HG03097 (cell line): ENCODE measurements at regions not wholly inside any gene's neighbourhood (a gene's known extent, or its start where the extent isn't known, plus 50 kb on each side); places are given as distances from the start of the nearest gene placed in this dataset.
"Not testable (repeated sequence)": the region's sequence is repeated elsewhere in the genome, so short reads cannot be mapped to it uniquely, and the experiment has no call there.

Experiments
- ATAC-seq: cut with Tn5 transposase; IDR thresholded peaks from one replicate; pipeline ENCODE4 v1.9.1; 2021; ENCODE audit not compliant: unreplicated experiment, low FRiP score

DNA sequence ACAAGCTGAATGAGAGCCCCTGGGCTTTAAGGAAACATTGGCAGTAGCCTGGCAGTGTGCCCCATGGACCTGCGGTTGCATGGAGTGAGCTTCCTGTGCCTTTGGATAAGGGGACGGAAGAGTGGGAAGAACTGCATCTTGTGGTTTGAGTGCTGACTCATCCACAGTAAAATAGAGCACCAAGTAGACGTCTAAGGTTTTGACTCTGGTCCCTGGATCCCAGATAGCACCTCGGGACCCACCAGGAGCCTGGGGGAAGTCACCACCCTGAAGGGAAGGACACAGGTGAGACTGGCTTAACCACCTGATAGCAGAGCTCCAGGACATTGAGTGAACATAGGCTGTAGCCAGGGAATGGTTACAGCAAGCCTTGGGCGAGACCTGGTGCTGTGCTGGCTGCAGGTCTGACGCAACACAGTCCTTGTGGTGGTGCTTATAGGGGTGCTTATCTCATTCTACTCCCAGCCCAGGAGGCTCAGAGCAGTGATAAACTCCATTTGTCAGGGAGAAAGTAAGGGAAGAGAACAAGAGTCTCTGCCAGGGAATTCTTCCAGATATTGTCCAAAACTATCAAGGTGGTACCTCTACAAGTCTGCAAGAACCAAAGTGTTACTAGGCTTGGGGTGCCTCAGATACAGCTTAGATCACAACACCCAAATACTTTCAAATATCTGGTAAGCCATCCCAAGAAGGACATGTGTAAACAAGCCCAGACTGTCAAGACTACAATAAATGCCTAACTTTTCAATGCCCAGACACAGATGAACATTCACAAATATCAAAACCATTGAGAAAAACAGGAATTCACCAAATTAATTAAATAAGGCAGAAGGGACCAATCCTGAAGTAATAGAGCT, 123.6 kb upstream of the TET2 start:
- no peak for ATAC-seq

DNA sequence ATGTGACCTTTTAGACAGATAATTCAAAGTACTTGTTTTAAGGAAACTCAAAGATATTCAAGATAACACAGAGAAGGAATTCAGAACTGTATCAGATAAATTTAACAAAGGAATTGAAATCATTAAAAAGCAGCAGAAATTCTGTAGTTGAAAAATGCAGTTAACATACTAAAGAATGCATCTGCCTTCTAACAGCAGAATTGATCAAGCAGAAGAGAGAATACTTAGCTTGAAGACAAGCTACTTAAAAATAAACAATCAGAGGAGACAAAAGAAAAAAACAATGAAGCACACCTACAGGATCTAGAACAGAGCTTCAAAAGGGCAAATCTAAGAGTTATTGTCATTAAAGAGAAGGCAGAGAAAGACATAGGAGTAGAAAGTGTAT, 123.0 kb upstream of the TET2 start:
- no peak for ATAC-seq

DNA sequence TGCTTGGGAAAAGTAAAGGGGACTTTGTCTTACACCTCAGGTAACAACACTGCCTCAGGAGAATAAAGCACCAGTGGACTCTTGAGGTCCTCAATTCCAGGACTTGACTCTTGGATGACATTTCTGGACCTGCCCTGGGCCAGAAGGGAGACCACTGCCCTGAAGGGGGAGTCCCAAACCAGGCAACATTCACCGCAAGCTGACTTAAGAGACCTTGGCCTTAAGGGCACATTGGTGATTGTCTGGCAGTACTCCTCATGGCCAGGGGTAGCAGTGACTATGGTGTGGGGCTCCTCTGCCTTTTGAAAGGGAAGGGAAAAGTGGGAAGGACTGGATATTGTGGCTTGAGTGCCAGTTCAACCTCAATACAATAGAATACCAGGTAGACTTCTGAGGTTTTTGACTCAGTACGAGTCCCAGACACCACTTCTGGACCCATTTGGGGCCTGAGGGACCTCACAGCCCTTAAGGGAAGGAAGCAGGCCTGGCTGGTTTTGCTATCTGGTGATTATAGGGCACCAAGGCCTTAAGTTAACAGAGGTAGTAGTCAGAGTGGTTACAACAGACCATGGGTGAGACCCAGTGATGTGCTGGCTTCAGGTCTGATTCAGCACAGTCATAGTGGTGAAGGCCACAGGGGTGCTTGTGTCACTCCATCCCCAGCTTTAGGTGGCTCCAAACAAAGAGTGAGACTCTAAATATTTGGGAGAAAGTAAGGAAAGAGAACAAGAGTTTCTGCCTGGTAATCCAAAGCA, 121.2 kb upstream of the TET2 start:
- no peak for ATAC-seq

DNA sequence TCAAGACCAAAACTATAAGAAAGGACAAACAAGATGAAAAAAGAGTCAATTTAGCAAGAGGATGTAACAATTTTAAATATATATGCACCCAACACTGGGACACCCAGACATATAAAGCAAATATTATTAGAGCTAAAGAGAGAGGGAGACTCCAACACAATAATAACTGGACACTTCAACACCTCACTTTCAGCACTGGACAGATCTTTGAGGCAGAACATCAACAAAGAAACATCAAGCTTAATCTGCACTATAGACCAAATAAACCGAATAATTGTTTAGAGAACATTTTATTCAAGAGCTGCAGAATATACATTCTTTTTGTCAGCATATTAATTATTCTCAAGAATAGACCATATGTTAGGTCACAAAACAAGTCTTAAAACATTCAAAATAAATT, 109.7 kb upstream of the TET2 start:
- no peak for ATAC-seq

DNA sequence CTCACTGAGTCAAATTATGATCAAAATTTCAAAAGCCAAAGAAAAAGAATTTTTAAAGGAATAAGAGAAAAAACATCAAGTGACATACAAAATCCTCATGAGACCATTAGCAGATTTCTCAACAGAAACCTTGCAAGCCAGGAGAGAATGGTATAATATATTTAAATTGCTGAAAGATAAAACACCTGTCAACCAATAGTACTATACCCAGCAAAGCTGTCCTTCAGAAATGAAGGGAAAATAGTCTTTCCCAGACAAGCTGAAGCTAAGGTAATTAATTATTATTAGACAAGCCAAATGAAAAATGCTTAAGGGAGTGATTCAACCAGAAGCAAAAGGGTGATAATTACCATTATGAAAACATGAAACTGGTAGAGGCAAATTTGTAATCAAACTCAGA, 104.2 kb upstream of the TET2 start:
- no peak for ATAC-seq

DNA sequence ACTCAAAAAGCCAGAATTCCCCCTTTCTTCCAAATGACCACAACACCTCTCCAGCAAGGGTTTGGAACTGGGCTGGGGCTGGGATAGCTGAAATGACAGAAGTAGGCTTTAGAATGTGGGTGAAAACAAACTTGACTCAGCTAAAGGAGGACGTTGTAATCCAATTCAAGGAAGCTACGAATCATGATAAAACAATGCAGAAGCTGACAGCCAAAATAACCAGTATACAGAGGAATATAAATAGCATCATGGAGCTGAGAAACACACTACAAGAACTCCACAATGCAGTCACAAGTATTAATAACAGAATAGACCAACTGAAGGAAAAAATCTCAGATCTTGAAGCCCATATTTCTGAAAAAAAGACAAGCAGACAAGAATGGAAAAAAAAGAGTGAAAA, 95.8 kb upstream of the TET2 start:
- no peak for ATAC-seq

DNA sequence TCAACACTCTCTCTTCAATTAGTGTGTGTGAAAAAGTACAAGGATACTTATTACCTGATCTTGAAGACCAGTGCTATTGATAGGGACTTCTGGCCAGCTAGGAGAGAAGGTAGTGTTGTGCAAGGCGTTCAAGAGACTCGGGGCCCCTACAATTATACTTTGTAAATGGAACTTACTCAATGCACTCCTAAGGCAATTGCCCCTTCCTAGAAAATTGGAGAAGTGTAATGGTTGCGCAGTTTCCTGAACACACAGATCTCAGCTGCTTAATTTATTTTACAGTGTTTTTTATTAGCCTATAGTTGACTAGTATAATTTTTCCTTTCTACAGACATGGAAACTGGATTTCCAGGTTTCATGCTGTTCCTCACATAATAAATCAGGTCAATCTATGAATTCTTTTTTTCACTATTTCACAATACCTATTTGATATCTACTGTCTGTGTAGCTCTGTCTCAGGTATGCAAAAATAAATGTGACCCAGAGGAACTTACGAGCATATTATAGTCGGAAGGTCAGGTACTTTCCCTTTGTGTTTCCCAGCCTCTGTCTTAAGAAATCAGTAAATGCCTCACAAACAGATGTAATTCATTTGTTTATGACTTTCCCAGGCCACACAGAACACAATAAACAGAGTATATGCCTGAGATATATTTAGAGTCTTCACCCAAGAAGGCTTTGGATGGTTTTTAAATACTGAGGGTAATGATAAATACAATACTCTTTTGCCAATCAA, 89.1 kb upstream of the TET2 start:
- no peak for ATAC-seq

DNA sequence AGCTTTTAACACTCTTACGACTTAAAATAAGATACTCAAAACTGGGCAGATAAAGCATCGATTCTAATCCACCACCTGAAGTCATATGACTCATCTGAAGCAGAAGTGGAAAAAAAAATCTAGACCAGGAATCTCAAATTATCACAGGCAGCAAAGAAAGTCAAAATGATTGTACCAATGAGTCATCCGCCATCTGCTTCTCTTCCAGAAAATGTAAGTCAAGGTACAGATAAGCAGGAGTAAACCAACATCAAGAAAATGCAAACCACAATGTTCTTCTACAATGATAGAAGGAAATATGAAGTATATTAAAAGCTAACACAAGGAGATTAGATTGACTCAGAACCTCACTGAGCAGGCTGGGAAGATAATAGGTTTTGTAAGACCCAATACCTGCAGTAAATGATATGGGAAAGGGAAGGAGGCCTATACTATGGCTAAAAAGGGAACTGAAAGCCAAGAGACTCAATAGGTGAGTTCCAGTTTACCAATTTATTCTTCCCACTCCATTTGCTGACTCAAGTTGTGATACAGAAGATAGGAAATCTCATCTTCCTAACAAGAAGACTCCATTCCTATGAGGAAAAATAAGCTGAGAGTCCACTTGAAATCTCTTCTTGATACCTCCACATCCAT, 88.4 kb upstream of the TET2 start:
- no peak for ATAC-seq

DNA sequence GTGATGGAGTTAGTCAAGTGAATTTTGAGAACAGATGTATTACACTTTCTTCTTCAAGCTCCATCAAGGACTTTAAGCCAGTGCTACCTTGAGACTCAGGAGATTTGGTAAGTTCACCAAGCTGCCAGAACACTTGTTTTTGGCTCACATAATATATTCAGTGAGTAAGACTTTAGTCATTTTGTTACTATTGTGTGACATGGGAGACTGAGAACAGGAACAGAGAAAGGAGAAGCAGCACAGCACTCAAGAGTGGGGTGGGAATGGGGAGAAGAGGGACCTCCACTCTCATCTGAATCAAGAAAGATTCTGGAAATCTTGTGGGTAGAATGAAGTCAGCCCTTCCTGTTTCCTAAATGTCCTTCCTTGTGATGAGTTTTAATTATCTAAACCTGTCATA, 87.3 kb upstream of the TET2 start:
- ATAC-seq: peak; percentile 10

DNA sequence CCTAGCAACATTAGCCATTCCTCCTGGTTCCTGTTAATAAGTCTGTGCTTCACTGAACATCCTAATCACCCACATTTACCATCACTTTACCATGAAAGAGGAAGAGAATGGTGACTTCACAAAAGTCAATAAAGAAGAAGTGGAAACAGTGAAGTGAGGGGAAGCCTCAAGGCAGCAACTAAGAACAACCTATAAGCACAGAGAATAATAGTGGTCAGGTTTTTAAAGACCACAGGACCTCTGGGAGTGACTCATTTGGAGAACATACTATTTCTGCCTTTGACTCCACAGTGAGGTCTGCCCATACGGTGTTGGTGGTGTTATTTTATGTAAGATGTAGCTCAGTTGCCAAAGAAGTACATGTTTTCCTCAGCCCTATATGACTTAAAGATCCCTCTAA, 86.0 kb upstream of the TET2 start:
- peak; percentile 93 for ATAC-seq

DNA sequence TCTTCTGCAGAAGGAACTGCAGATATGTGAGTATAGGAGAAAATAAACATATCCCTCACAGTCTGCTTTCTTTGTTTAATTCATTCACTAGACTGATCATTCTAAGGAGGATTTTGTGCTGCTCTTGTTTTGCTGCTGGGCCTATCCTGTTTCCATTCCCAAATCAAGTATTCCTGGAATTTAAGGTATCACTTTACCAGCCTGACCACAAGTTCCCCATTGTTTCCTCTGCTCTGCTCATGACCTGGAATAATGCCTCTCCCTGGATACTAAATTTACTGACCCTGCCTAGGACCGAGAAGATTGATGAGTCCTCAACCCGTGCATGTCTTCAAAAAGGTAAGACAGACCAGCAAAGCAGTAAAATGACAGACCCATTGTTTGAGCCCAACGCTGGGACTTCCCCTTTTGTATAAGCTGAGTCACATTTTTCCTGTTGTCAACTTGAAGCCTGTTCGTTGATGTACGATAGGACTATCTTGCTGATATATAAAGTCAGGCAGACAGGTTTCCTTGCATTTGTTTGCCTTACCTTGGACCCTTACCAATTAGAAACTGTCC, 85.5 kb upstream of the TET2 start:
- peak; percentile 39 for ATAC-seq

DNA sequence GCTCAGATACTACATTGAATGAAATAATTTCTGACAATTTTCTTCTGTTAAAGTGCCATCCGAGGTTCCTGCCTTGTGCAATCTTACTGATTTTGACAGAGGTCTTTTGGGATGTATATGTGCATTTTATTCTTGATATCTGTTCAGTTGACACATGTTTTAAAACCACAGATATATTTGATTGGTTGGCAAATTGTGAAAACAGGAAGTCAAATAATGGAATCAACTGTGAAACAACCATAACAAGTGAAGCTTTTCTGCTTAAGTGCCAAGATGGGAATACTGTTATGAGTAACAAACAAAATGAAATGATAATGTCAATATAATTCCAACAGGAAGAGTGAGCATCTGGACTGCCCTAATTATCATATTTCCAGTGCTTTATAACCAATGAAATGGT, 84.9 kb upstream of the TET2 start:
- ATAC-seq: no peak

DNA sequence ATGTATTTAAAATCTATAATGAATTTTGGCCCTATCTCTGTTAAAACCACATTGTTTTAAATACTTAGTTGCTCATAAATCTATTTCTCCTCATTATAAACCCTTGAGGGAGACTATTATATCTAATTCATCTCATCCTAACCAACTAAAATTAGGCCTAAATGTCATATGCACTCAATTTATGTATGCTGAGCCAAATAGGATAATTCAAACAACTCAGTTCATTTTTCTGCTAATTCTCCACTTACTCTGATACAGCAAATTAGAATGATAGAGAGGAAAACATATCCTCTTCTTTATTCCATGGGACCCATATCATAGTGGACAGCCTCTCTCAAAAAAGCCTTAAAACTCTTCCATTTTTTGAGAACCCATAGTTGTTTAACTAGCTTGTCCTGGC, 80.3 kb upstream of the TET2 start:
- no peak for ATAC-seq

DNA sequence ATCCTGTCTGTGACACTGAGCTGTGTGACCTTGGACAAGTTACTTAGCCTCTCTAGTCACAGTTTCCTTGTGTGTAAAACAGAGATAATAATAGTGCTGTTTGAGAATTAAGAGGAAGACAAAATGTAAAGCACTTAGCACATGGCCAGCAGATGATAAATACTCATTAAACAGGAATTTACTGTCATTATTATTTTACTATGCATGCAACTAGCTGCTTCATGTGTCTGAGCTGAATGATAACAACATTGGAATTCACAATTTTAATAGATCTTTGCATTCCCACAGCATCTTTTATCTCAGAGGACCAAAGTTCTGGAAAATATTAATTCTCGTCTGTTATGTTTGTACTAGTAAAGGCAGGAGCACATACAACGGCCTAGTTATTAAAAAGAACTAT, 79.2 kb upstream of the TET2 start:
- no peak for ATAC-seq

DNA sequence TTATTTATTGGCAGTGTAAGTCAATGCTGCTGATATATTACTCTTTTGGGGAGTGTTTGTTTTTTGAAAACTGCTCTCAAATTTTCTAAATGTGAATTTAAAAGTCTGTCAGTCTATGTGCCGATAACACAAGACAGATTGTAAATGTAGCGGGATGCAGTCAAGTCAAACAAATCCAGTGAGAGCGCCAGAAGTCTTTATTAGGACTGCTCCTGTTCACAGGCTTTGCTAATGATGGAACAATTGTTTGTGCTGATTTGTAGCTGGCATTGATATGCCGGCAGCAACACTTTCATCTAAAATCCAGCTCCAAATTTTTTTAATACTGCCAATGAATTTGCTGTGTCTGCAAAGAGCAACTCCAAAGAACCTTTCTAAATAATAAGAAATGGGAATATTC, 78.7 kb upstream of the TET2 start:
- ATAC-seq: no peak

DNA sequence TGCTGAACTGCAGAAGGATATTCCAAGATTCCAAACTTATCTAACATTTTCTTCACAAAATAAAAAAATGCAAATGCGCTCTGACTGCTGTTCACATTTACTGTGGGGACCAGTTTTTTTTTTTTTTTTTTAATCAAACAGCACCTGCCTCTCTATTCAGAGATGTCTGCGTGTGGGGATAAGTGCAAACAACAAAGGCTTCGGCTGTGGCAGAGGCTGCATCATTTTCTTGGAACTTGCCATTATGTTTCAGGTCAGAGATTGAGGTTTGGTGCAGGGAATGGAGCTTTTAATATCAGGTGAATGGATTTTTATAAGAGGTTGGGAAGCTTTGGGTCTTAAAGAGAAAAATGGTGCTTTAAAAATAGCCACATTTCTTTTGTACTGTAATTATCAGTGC, 78.2 kb upstream of the TET2 start:
- no peak for ATAC-seq

DNA sequence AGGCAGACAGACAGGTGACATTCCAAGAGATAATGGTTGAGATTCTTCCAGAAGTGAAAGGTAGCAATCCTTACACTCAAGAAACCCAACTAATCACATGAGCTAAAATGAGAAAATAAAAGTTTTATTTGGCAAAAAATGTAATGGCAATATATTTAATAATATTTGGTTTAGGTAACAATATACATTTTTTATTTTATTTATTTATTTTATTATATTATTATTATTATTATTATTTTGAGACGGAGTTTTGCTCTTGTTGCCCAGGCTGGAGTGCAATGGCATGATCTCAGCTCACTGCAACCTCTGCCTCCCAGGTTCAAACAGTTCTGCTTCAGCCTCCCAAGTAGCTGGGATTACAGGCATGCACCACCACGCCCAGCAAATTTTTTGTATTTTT, 74.6 kb upstream of the TET2 start:
- not testable (repeated sequence) for ATAC-seq

DNA sequence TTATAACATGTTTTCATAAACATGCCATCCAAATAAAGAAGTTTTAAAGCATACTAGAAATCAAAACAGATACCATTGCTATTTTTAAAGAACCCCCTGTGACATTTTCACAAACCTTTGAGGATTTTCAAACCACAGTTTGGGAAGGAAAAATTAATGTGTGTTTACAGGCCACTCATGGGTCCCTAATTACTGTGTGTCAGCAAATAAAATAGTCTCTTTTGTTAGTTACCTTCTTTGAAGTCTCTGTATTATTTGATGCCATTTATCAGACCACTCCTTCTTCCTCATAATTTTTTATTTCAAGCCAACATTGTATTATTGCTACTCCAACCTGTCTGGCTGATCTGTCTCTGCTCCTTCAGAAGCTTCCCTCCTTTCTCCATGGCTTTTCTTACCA, 72.6 kb upstream of the TET2 start:
- no peak for ATAC-seq

DNA sequence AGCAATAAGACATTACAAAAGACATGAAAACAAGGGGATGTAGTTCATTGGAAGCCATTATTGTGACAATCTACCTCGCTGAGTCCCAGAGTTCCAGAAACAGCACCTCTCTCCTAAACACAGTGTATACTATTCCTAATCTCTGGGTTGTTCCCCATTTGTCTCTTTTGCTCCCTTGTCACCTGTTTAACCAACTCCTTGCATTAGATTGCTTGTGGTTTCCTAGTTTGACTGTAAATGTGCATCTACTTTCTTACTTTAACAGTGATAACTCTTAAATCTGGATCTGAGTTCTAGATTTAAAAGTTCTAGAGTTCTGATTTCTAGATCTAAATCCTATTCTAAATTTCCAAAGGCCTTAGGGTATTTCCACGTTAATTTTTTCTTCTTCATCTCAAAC, 71.6 kb upstream of the TET2 start:
- no peak for ATAC-seq

DNA sequence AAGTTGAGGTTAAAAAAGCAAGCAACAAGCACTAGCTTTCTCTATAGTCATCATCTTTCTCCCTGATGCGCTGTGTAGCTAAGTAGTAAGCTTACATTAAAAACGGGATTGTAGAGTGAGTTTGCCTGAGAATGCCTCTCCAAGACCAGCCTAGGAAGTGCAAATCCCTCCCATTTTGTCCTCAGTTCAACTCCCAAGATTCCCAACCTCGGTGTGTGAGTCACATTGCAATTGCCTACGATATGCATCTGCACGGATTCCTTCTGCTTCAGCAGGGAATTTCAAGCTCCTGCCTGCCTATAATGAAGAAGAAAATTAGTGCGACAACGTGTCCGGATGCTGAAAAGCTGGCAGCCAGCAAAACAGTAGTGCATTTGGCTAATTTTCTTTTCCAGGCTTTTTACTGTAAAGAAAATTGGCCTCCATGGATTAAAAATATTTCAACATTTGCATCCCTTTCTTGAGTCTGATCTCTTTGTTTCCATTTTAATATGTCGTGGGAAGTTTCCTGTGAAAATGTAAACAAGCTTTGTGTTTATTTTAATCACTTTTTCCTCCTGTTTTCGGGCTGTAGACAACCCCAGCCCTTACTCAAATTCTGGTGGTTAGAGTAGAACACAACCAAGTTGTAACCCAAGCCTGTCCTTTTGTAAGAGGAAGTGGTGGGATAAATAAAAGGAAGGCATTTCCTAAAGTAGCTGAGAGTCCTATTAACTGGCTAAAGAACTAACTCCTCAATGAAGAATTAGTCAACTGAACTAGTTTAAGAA, 58.4 kb upstream of the TET2 start:
- ATAC-seq: no peak
